HG02610 (cell line): ENCODE measurements at regions not wholly inside any gene's neighbourhood (a gene's known extent, or its start where the extent isn't known, plus 50 kb on each side); places are given as distances from the start of the nearest gene placed in this dataset.

ENCODE experiments used
- ATAC-seq: cut with Tn5 transposase; IDR thresholded peaks from one replicate; pipeline ENCODE4 v1.9.1; 2021; ENCODE audit warnings: mild to moderate bottlenecking, moderate library complexity; ENCODE audit not compliant: unreplicated experiment

DNA sequence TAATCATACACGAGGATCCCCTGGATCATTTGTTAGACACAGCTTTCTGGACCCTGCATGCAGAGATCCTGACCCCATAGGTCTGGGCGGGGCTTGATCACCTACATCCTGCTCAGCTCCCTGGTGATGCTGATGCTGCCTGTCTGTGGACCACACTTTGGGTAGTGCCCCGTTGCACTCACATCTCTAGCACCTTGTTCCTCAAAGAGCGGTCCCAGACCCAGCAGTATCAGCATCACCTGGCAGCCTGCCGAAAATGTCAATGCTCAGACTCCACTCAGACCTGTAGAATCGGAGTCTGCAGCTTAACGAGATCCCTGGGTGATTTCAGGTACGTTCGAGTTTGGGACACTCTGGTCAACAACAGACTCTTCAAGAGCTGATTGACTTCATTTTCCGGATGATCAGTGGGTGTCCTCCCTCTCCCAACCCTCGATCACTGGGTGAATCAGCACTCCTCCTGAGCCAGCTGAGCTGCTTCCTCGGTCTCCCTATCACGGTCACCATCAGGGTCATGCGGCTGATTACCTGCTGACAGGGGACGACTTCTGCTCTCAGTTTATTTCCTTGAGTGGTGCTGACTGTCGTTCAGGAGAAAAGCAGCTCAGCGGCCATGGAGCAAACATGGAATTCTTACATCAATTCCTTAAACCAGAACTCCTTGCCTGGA lies 150.6 kb upstream of the RAB12 start:
- ATAC-seq: no peak

DNA sequence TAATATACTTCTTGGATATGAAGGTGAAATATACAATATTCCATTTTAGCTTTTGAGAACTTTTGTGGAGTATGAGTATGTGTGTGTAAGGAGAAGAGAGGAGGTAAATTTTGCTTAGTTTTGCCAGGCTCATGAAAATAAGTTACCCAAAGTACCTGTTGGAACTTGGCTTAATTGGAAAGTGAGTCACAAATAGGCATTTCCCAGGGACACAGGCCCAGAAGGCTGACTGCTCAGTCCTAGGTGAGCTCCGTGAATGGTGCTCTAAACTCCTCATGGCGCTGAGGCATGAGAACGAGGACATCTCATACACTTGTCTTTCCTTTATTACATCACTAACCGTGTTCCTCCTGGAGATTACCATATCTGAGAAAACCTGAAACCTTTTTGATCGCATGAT lies 148.5 kb upstream of the RAB12 start:
- ATAC-seq: no peak

GRCh38 chr18:8461544-8461943 lies 147.7 kb upstream of the RAB12 start:
- no peak for ATAC-seq

DNA sequence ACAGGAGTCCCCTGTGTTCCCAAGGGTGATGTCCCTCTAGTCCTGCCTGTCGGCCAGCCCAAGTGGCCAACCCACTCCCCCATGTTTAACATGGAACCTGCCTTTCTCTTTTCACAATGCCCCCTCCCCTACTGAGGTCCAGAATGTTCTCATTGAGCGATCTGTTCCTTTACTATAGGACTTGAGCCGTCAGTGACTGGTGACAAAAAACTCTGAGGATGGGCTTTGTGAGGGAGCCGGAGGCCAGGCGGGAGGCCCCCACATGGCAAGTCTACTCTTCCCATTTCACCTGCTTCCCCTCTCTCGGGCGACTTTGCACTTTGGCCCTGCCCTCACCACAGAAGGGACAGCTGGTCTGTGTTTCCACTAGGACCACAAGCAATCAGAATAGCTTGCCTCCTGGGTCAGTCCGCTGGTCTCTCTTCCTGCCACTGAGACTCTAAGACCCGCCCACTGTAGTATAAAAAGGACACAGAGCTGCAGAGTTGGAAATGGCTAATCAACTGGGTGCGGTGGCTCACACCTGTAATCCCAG lies 146.5 kb upstream of the RAB12 start:
- ATAC-seq: no peak

DNA sequence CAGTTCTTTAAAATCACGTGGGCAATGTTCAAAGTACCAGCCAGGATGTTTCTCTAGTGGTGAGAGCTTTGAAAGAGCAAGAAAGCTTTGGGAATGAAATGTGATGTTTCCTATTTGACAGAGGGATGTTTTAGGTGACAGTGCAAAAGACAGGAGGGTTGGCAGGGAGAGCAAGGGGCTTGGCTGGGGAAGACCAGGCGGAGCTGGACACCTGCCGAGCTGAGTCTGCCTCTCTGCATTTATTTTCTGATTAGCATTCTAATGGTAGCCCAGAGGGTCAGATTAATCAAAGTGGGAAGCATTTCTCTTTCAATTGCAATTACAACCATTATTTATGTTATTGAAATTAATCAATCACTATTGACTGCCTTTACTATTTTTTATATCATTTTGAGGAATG lies 145.4 kb upstream of the RAB12 start:
- ATAC-seq: no peak

GRCh38 chr18:8468191-8468590 lies 141.0 kb upstream of the RAB12 start:
- ATAC-seq: no peak

DNA sequence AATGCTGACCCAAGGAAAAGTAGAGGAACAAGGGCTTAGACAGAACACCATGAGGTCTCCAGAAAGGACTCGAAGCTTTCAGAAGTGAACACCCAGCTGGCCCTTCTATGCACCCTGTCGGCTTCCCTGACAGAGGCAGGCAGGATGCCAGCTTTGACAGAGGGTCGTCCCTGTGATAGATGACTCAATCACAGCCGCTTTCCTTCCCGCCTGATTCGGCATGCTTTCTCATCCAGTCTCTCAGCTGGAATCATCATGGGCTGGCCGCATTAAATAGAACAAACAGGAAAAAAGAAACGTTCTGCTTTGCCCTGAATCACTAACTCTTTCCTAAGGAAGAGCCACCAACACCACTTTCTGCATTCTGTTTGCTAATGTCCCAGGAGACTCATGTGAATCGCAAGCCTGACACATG lies 140.3 kb upstream of the RAB12 start:
- no peak for ATAC-seq

- no peak for ATAC-seq
Observed at GRCh38 chr18:8469544-8470130, 139.6 kb upstream of the RAB12 start.

GRCh38 chr18:8471372-8471771 lies 137.9 kb upstream of the RAB12 start:
- no peak for ATAC-seq

GRCh38 chr18:8474661-8475060 lies 134.6 kb upstream of the RAB12 start:
- no peak for ATAC-seq

- no peak for ATAC-seq
Observed at GRCh38 chr18:8477615-8478014, 131.6 kb upstream of the RAB12 start.

DNA sequence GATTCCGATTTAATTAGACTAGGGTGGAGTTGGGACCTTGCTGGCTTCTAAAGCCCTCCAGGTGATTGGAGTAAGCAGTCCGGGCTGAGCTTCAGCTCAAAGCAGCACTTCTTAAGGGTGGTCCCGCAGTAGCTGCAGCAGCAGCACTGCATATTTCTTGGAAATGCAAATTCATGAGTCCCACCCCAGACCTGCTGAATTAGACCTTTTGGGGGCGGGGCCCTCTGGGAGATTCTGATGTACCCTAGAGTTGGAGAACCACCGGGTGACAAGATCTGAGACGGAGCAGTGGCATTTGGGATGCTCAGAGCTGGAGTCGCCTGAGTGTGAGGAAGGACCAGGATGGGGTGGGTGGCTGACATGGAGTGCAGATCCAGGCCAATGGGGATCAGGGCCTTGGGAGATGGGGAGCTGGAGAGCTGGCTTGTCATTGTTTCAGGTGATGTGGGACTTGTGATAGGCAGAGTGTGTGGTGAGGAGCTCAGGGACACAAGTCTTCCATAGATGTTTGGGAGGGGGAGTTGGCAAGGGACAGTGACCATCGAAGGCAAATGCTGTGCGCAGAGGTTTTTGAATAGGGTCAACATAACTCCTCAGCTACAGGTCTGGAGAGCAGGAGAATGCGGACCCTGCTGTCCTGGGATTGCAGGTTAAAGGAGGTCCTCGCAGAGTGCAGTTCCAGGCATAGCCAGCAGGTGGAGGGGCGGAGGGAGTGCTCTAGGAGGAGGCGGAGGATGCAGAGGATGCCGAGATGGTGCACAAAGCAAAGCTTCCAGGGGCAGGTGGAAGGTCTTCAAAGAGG lies 130.9 kb upstream of the RAB12 start:
- ATAC-seq: peak; percentile 81

DNA sequence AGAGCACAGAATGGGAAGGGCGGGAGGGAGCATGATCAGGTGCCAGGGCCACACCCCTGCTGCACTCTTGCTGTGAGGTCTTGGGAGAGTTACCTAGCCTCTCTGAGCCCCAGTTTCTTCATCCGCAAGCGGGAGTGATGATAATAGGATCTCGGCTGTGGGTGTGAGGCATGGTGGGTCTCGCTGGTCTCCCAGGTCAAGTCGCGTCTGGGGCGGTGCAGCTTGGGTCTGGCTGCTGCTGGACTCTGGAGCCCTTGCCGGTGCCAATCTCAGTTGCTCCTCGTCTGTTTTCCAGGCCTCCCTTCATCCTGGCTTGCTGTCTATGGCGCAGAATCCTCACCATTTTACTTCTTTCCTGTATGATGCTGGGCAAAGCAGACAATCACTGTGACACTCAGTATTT lies 130.3 kb upstream of the RAB12 start:
- no peak for ATAC-seq

GRCh38 chr18:8479789-8480188 lies 129.4 kb upstream of the RAB12 start:
- ATAC-seq: no peak

- no peak for ATAC-seq
Observed at GRCh38 chr18:8480506-8481328, 128.5 kb upstream of the RAB12 start.

DNA sequence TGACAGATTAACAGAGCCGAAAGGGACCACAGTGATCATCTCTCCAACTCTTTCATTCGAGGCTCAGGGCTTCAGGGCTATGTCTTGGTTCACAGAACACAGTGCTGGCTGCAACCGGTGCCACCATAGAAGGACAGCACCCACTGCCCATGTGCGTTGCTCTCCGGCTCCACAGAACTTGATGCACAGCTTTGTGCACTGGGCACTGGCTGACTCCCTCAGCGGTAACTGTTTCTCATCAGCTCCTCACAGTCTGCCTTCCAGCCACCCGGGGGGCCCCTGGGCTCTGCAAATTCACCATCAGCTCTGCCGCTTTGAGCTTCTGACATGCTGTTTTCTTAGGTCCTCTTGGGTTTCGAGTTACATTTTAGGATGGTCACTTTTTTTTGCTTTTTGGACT lies 124.3 kb upstream of the RAB12 start:
- no peak for ATAC-seq

- no peak for ATAC-seq
Observed at GRCh38 chr18:8489761-8490160, 119.5 kb upstream of the RAB12 start.

GRCh38 chr18:8491516-8491915 lies 117.7 kb upstream of the RAB12 start:
- ATAC-seq: no peak

GRCh38 chr18:8493141-8493540 lies 116.1 kb upstream of the RAB12 start:
- ATAC-seq: no peak

DNA sequence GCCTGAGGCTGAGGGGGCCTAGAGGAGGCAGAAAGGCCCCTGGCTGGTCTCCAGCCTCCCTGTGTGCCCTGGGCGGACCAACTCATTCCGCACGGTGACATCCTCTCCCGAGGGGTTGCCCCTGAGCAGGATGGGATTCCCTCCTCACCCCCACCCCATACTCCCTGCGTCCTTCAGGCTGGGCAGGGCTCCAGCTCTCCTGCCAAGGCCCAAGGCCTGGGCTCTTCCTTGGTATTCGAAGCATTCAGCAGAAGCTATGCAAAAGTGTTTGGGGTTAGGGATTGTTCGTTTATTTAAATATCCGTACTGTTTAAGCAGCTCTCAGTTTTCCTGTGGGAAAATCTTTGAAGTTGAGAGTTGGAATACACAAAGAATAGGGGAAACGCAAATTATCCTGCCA lies 113.1 kb upstream of the RAB12 start:
- ATAC-seq: no peak

DNA sequence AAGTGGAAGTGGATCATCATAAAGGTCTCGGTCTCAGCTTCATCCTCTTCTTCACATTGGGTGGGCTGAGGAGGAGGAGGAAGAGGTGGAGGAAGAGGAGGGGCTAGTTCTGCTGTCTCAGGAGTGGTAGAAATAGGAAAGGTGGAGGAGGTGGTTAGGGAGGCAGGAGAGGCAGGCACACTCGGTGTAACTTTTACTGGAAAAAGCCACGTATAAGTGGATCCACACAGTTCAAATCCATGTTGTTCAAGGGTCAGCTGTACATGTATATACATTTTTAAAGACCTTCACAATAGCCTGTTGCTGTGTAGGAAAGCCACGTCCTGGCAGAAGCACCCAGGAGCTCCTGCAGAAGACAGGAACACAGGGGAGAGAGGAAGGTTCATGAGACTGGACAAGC lies 110.3 kb upstream of the RAB12 start:
- no peak for ATAC-seq
